HUES64 (cell line): ENCODE measurements at regions not wholly inside any gene's neighbourhood (a gene's known extent, or its start where the extent isn't known, plus 50 kb on each side); places are given as distances from the start of the nearest gene placed in this dataset.

Experiments used
- H3K27ac ChIP-seq: 2 replicates; pipeline ENCODE4 v1.7.0; 2013; ENCODE audit warnings: low read depth, low read length, inconsistent platforms
- H3K27me3 ChIP-seq: 2 replicates; pipeline ENCODE4 v1.6.1; 2013; ENCODE audit warnings: mild to moderate bottlenecking, low read length; ENCODE audit not compliant: insufficient read depth
- H3K36me3 ChIP-seq: 2 replicates; pipeline ENCODE4 v1.6.1; 2013; ENCODE audit warnings: mild to moderate bottlenecking, low read length; ENCODE audit not compliant: insufficient read depth
- H3K4me1 ChIP-seq: 2 replicates; pipeline ENCODE4 v1.6.1; 2013; ENCODE audit warnings: mild to moderate bottlenecking, low read length, moderate library complexity; ENCODE audit not compliant: insufficient read depth
- H3K4me3 ChIP-seq: 2 replicates; pipeline ENCODE4 v1.5.1; 2013; ENCODE audit warnings: mild to moderate bottlenecking, low read length, moderate library complexity
- H3K9ac ChIP-seq: 2 replicates; pipeline ENCODE4 v1.6.1; 2013; ENCODE audit warnings: mild to moderate bottlenecking, low read depth, low read length
- H3K9me3 ChIP-seq: 2 replicates; pipeline ENCODE4 v1.6.1; 2013; ENCODE audit warnings: low read depth, low read length; ENCODE audit not compliant: insufficient read depth
- WGBS: fragments of 150-250, 120-280 bp; methylation state at CpG from one replicate; pipeline ENCODE4 v1.1.7; 2013; ENCODE audit warnings: missing lambda C conversion rate; 5-methylcytosine and 5-hydroxymethylcytosine counted together

- Histone ChIP-seq H3K4me1 (peaks cover 7% of the 10 kb centered on the region; the same call in 1 of the 2 replicates), H3K9me3 (peaks cover 3% of the 10 kb centered on the region; the same call in 1 of the 2 replicates), H3K4me3 (no peak overlapping the region), H3K36me3 (no peaks in the 10 kb centered on the region), H3K27ac (no peak overlapping the region), H3K9ac (no peak overlapping the region), H3K27me3 (no peaks in the 10 kb centered on the region)
- 93% methylated on average over 3 of the region's 3 CpGs for WGBS
Observed at GRCh38 chr10:90414926-90415325, 442.9 kb downstream of the HTR7 start.

GRCh38 chr10:90417029-90417428 is 440.8 kb downstream of the HTR7 start:
- H3K9me3 ChIP-seq = no peaks in the 10 kb centered on the region
- 36% methylated on average over 2 of the region's 3 CpGs for WGBS
- H3K4me1 ChIP-seq = peaks cover 7% of the 10 kb centered on the region; the same call in 1 of the 2 replicates
- no peak overlapping the region for H3K9ac ChIP-seq
- no peaks in the 10 kb centered on the region for H3K27me3 ChIP-seq
- no peaks in the 10 kb centered on the region for H3K36me3 ChIP-seq
- no peak overlapping the region for H3K27ac ChIP-seq
- no peak overlapping the region for H3K4me3 ChIP-seq

GRCh38 chr10:90417476-90418210 is 440.2 kb downstream of the HTR7 start:
- Histone ChIP-seq H3K4me3 (no peak overlapping the region), H3K27me3 (no peaks in the 10 kb centered on the region), H3K9ac (no peak overlapping the region), H3K9me3 (no peaks in the 10 kb centered on the region), H3K36me3 (no peaks in the 10 kb centered on the region), H3K27ac (no peak overlapping the region), H3K4me1 (peaks cover 2% of the 10 kb centered on the region; the same call in 1 of the 2 replicates)
- WGBS = 88% methylated on average over 2 of the region's 2 CpGs

GRCh38 chr10:90418869-90419652 is 438.8 kb downstream of the HTR7 start:
- 95% methylated on average over 7 of the region's 7 CpGs for WGBS
- Histone ChIP-seq H3K9me3 (no peaks in the 10 kb centered on the region), H3K36me3 (no peaks in the 10 kb centered on the region), H3K4me1 (no peaks in the 10 kb centered on the region), H3K4me3 (no peak overlapping the region), H3K27me3 (no peaks in the 10 kb centered on the region), H3K27ac (no peak overlapping the region), H3K9ac (no peak overlapping the region)

GRCh38 chr10:90420637-90421318 is 437.1 kb downstream of the HTR7 start:
- no peaks in the 10 kb centered on the region for H3K4me1 ChIP-seq
- no peak overlapping the region for H3K4me3 ChIP-seq
- no peak overlapping the region for H3K9ac ChIP-seq
- no peaks in the 10 kb centered on the region for H3K36me3 ChIP-seq
- no peak overlapping the region for H3K27ac ChIP-seq
- no peaks in the 10 kb centered on the region for H3K9me3 ChIP-seq
- H3K27me3 ChIP-seq = no peaks in the 10 kb centered on the region
- 88% methylated on average over 1 of the region's 1 CpG for WGBS

- Histone ChIP-seq H3K9ac (no peak overlapping the region), H3K27me3 (no peaks in the 10 kb centered on the region), H3K27ac (no peak overlapping the region), H3K36me3 (no peaks in the 10 kb centered on the region), H3K9me3 (no peaks in the 10 kb centered on the region), H3K4me1 (no peaks in the 10 kb centered on the region), H3K4me3 (no peak overlapping the region)
- WGBS = 93% methylated on average over 2 of the region's 2 CpGs
Observed at GRCh38 chr10:90421874-90422273, 436.0 kb downstream of the HTR7 start.

- H3K4me1 ChIP-seq = no peaks in the 10 kb centered on the region
- H3K4me3 ChIP-seq = no peak overlapping the region
- H3K36me3 ChIP-seq = no peaks in the 10 kb centered on the region
- H3K9ac ChIP-seq = no peak overlapping the region
- 100% methylated on average over 1 of the region's 1 CpG for WGBS
- no peaks in the 10 kb centered on the region for H3K9me3 ChIP-seq
- no peaks in the 10 kb centered on the region for H3K27me3 ChIP-seq
- H3K27ac ChIP-seq = no peak overlapping the region
Observed at GRCh38 chr10:90424730-90425129, 433.1 kb downstream of the HTR7 start.

- H3K27me3 ChIP-seq = no peaks in the 10 kb centered on the region
- H3K4me3 ChIP-seq = no peak overlapping the region
- no peak overlapping the region for H3K9ac ChIP-seq
- no peaks in the 10 kb centered on the region for H3K4me1 ChIP-seq
- no peak overlapping the region for H3K27ac ChIP-seq
- no peaks in the 10 kb centered on the region for H3K36me3 ChIP-seq
- WGBS = 91% methylated on average over 1 of the region's 1 CpG
- H3K9me3 ChIP-seq = no peaks in the 10 kb centered on the region
Observed at GRCh38 chr10:90430186-90430585, 427.7 kb downstream of the HTR7 start.

GRCh38 chr10:90432866-90433265 is 425.0 kb downstream of the HTR7 start:
- Histone ChIP-seq H3K9me3 (no peaks in the 10 kb centered on the region), H3K4me3 (no peak overlapping the region), H3K9ac (no peak overlapping the region)

GRCh38 chr10:90435296-90435695 is 422.5 kb downstream of the HTR7 start:
- Histone ChIP-seq H3K4me3 (no peak overlapping the region), H3K4me1 (no peaks in the 10 kb centered on the region), H3K9ac (no peak overlapping the region), H3K9me3 (no peaks in the 10 kb centered on the region), H3K27me3 (no peaks in the 10 kb centered on the region), H3K27ac (no peak overlapping the region), H3K36me3 (no peaks in the 10 kb centered on the region)

More at GRCh38 chr10:90432866-90433265, 425.0 kb downstream of the HTR7 start:
- Histone ChIP-seq H3K27ac (no peak overlapping the region), H3K36me3 (no peaks in the 10 kb centered on the region), H3K4me1 (no peaks in the 10 kb centered on the region), H3K27me3 (no peaks in the 10 kb centered on the region)

- no peaks in the 10 kb centered on the region for H3K4me1 ChIP-seq
- no peak overlapping the region for H3K27ac ChIP-seq
- whole genome bisulfite sequencing = 100% methylated on average over 1 of the region's 1 CpG
- H3K27me3 ChIP-seq = no peaks in the 10 kb centered on the region
- no peak overlapping the region for H3K9ac ChIP-seq
- H3K9me3 ChIP-seq = 0 out of 2 replicates have a peak, but pooled peaks cover 3% of the 10 kb centered on the region
- H3K4me3 ChIP-seq = no peak overlapping the region
- H3K36me3 ChIP-seq = no peaks in the 10 kb centered on the region
Observed at GRCh38 chr10:90437452-90437851, 420.4 kb downstream of the HTR7 start.
